OCI-LY3 (cell line): ENCODE measurements at regions not wholly inside any gene's neighbourhood (a gene's known extent, or its start where the extent isn't known, plus 50 kb on each side); places are given as distances from the start of the nearest gene placed in this dataset.

Experiments
- H2AFZ ChIP-seq: fragments of 200-600, 300-600 bp; shearing (Covaris generic); 2 replicates; pipeline ENCODE4 v1.6.0; 2014; ENCODE audit warnings: antibody characterized with exemption, low read depth, low read length
- H3K27ac ChIP-seq: fragments of 200-600, 300-600 bp; sonication (generic); 2 replicates; pipeline ENCODE4 v1.5.1; 2014; ENCODE audit warnings: mild to moderate bottlenecking, low read length, moderate library complexity, mixed read lengths
- H3K27me3 ChIP-seq: fragments of 200-600, 300-600 bp; sonication (generic); 2 replicates; pipeline ENCODE4 v1.6.1; 2014; ENCODE audit warnings: low read depth, low read length, mixed read lengths
- H3K36me3 ChIP-seq: fragments of 200-600, 300-600 bp; sonication (generic); replicated peaks from 2 replicates; pipeline ENCODE3; 2014; ENCODE audit warnings: low read depth, low read length, mixed read lengths
- H3K4me1 ChIP-seq: fragments of 300-600, 200-600 bp; sonication (generic); 2 replicates; pipeline ENCODE4 v1.6.1; 2014; ENCODE audit warnings: low read length, mixed read lengths
- H3K4me2 ChIP-seq: fragments of 200-600, 300-600 bp; sonication (generic); 2 replicates; pipeline ENCODE4 v1.6.1; 2014; ENCODE audit warnings: low read length, mixed read lengths
- H3K4me3 ChIP-seq: fragments of 300-600, 200-600 bp; sonication (generic); 2 replicates; pipeline ENCODE4 v1.5.1; 2014; ENCODE audit warnings: antibody characterized with exemption, mild to moderate bottlenecking, low read length, moderate library complexity
- H3K79me2 ChIP-seq: fragments of 300-600, 200-600 bp; shearing (Covaris generic); 2 replicates; pipeline ENCODE4 v1.6.1; 2014; ENCODE audit warnings: mild to moderate bottlenecking, low read length, mixed read lengths
- H3K9ac ChIP-seq: fragments of 300-600, 200-600 bp; shearing (Covaris generic); 2 replicates; pipeline ENCODE4 v1.6.0; 2014; ENCODE audit warnings: mild to moderate bottlenecking, low read length, moderate library complexity
- H3K9me3 ChIP-seq: fragments of 200-600, 300-600 bp; shearing (Covaris generic); 2 replicates; pipeline ENCODE4 v1.6.1; 2014; ENCODE audit warnings: low read length, mixed read lengths; ENCODE audit not compliant: insufficient read depth
- H4K20me1 ChIP-seq: fragments of 200-600, 300-600 bp; sonication (generic); 2 replicates; pipeline ENCODE4 v1.6.1; 2016; ENCODE audit warnings: low read length, mixed read lengths; ENCODE audit not compliant: insufficient read depth
- EZH2phosphoT487 ChIP-seq: fragments of 200-600 bp; shearing (Covaris generic); IDR thresholded peaks from 2 replicates; pipeline ENCODE4 v1.6.1; 2018; ENCODE audit warnings: antibody characterized with exemption, mixed run types, low read depth
- TF ChIP-seq, protein P1 (sequence below): fragments of 200-600, 300-600 bp; sonication (generic); IDR thresholded peaks from 2 replicates; pipeline ENCODE4 v1.5.1; 2014; ENCODE audit warnings: antibody characterized with exemption, low read length, low read depth

- Histone ChIP-seq H3K79me2 (no peaks in the 10 kb centered on the region), H2AFZ (no peak overlapping the region), H3K27ac (no peak overlapping the region), H3K4me2 (no peak overlapping the region), H3K9ac (no peak overlapping the region), H3K4me3 (no peak overlapping the region), H3K4me1 (no peaks in the 10 kb centered on the region), H3K36me3 (no peaks in the 10 kb centered on the region), H3K27me3 (no peaks in the 10 kb centered on the region), H4K20me1 (no peaks in the 10 kb centered on the region), H3K9me3 (0 out of 2 replicates have a peak, but pooled peaks cover 5% of the 10 kb centered on the region)
- no peak for TF ChIP-seq EZH2phosphoT487
- TF ChIP-seq, protein P1, sequence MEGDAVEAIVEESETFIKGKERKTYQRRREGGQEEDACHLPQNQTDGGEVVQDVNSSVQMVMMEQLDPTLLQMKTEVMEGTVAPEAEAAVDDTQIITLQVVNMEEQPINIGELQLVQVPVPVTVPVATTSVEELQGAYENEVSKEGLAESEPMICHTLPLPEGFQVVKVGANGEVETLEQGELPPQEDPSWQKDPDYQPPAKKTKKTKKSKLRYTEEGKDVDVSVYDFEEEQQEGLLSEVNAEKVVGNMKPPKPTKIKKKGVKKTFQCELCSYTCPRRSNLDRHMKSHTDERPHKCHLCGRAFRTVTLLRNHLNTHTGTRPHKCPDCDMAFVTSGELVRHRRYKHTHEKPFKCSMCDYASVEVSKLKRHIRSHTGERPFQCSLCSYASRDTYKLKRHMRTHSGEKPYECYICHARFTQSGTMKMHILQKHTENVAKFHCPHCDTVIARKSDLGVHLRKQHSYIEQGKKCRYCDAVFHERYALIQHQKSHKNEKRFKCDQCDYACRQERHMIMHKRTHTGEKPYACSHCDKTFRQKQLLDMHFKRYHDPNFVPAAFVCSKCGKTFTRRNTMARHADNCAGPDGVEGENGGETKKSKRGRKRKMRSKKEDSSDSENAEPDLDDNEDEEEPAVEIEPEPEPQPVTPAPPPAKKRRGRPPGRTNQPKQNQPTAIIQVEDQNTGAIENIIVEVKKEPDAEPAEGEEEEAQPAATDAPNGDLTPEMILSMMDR, result no peak
Measured at GRCh38 chr3:158005391-158006100, 100.7 kb downstream of the SHOX2 start.

DNA sequence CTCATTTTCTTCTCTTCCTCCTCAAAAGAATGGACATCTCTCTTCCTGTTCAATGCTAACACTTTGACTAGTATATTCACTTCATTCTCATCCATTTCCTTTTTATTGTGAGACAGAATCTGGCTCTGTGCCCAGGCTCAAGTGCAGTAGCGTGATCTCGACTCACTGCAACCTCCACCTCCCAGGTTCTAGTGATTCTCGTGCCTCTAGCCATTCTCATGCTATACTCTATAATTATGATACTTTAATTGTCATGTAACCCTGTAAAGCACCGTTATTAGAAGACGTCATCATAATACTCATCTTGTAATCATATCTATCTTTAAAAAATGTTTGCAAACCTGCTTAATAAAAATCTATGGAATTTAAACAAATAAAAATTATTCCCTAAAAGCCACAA is 107.0 kb downstream of the SHOX2 start:
- H3K4me1 ChIP-seq, result no peaks in the 10 kb centered on the region
- no peaks in the 10 kb centered on the region for H3K9me3 ChIP-seq
- no peaks in the 10 kb centered on the region for H3K79me2 ChIP-seq
- no peaks in the 10 kb centered on the region for H3K27me3 ChIP-seq
- no peak overlapping the region for H2AFZ ChIP-seq
- no peak overlapping the region for H3K4me2 ChIP-seq
- no peaks in the 10 kb centered on the region for H4K20me1 ChIP-seq
- no peak overlapping the region for H3K4me3 ChIP-seq
- H3K36me3 ChIP-seq, result no peaks in the 10 kb centered on the region
- H3K9ac ChIP-seq, result no peak overlapping the region
- no peak for TF ChIP-seq EZH2phosphoT487
- TF ChIP-seq, protein P1, result no peak
- H3K27ac ChIP-seq, result no peak overlapping the region

GRCh38 chr3:157982359-157982758 is 123.9 kb downstream of the SHOX2 start:
- Histone ChIP-seq H3K36me3 (no peaks in the 10 kb centered on the region), H3K27ac (no peak overlapping the region), H2AFZ (no peak overlapping the region), H3K9me3 (no peaks in the 10 kb centered on the region), H3K4me3 (no peak overlapping the region), H3K9ac (no peak overlapping the region), H3K79me2 (no peaks in the 10 kb centered on the region), H4K20me1 (no peaks in the 10 kb centered on the region), H3K4me1 (no peaks in the 10 kb centered on the region), H3K27me3 (peaks cover 7% of the 10 kb centered on the region; the same call in 1 of the 2 replicates), H3K4me2 (no peak overlapping the region)
- no peak for TF ChIP-seq EZH2phosphoT487
- TF ChIP-seq, protein P1, result no peak

GRCh38 chr3:157981819-157982218 is 124.4 kb downstream of the SHOX2 start:
- no peaks in the 10 kb centered on the region for H3K4me1 ChIP-seq
- no peaks in the 10 kb centered on the region for H3K9me3 ChIP-seq
- TF ChIP-seq, protein P1, result no peak
- TF ChIP-seq EZH2phosphoT487, result no peak
- H3K9ac ChIP-seq, result no peak overlapping the region
- H4K20me1 ChIP-seq, result no peaks in the 10 kb centered on the region
- H3K79me2 ChIP-seq, result no peaks in the 10 kb centered on the region
- H3K36me3 ChIP-seq, result no peaks in the 10 kb centered on the region
- H2AFZ ChIP-seq, result no peak overlapping the region
- H3K27ac ChIP-seq, result no peak overlapping the region
- H3K4me3 ChIP-seq, result no peak overlapping the region
- peaks cover 7% of the 10 kb centered on the region; the same call in 1 of the 2 replicates for H3K27me3 ChIP-seq
- H3K4me2 ChIP-seq, result no peak overlapping the region
